VCaP (cell line): ENCODE measurements at regions not wholly inside any gene's neighbourhood (a gene's known extent, or its start where the extent isn't known, plus 50 kb on each side); places are given as distances from the start of the nearest gene placed in this dataset.

ENCODE experiments used
- H3K27ac ChIP-seq: fragments of 450-650 bp; 2 replicates; pipeline ENCODE4 v1.5.1; 2017
- TF ChIP-seq, protein P1 (sequence below): fragments of 450-650 bp; conservative IDR thresholded peaks from 2 replicates; pipeline ENCODE4 v1.5.1; 2017; ENCODE audit warnings: mild to moderate bottlenecking, moderate library complexity

- no peak overlapping the region for H3K27ac ChIP-seq
- TF ChIP-seq, protein P1, sequence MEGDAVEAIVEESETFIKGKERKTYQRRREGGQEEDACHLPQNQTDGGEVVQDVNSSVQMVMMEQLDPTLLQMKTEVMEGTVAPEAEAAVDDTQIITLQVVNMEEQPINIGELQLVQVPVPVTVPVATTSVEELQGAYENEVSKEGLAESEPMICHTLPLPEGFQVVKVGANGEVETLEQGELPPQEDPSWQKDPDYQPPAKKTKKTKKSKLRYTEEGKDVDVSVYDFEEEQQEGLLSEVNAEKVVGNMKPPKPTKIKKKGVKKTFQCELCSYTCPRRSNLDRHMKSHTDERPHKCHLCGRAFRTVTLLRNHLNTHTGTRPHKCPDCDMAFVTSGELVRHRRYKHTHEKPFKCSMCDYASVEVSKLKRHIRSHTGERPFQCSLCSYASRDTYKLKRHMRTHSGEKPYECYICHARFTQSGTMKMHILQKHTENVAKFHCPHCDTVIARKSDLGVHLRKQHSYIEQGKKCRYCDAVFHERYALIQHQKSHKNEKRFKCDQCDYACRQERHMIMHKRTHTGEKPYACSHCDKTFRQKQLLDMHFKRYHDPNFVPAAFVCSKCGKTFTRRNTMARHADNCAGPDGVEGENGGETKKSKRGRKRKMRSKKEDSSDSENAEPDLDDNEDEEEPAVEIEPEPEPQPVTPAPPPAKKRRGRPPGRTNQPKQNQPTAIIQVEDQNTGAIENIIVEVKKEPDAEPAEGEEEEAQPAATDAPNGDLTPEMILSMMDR = no peak
Measured at GRCh38 chr12:118467641-118468305, 91.4 kb downstream of the SUDS3 start.

DNA sequence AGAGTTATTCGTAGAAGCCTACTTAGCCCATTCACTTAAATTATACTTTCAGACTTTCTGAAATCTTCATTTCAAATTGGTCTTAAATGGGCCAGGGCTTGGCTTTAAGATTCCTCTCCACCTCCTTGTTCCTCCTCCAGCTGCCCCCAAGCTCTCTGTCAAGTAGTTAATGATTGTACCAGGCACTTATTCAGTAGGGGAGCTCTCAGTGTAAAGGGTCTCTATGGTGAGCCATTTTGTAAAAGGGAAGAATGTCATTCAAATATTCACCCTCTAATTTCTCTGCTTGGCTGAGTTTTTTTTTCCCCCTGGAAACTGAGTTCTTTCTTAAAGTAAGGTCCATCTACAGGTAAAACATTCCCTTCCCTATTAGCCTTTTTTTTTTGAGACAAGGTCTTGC is 96.6 kb downstream of the SUDS3 start:
- H3K27ac ChIP-seq = no peak overlapping the region
- TF ChIP-seq, protein P1 = no peak

DNA sequence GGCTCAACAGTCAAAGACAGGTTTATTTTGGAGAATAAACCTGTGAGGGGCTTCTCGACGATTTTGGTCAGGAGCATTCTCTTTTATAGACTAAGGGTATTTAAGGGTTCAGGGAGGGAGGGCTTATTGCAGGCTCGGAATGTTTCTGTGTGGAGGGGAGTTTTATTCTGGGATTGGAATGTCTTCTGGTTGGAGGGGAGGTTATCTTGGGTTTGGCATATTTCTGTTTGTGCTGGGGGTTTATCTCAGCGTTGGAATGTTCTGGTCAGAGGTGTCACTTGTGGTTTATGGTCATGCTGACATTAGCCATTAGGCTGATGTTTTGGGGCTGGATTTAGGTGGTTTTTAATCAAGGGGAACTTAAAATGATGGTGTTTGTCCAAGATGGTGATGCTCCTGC is 103.9 kb downstream of the SUDS3 start:
- H3K27ac ChIP-seq = no peak overlapping the region
- TF ChIP-seq, protein P1 = no peak

DNA sequence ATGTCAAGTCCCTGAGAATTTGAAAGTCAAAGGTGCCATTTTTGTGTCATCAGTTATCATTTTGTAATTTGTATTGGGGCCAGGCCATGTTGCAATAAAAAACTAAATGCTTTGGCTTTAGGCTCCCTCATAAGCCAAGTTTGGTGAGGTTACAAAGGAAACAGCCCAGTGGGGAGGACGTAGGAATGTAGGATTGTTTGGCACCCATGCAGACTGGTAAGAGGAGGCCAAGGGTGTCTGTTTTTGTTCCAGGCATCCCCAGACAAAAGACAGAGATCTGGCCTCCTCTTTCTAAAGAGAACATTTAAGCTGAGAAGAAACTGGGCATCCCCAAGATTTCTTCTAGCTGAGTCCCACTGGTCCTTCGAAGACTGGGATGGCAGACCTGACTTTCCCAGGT is 111.7 kb downstream of the SUDS3 start:
- TF ChIP-seq, protein P1 = no peak
- no peak overlapping the region for H3K27ac ChIP-seq

- TF ChIP-seq, protein P1 = no peak
Measured at GRCh38 chr12:118493962-118494361, 117.6 kb downstream of the SUDS3 start.

GRCh38 chr12:118494776-118495175 is 118.4 kb downstream of the SUDS3 start:
- TF ChIP-seq, protein P1 = no peak

More at GRCh38 chr12:118493962-118494361, 117.6 kb downstream of the SUDS3 start:
- no peak overlapping the region; the same call in 1 of the 2 replicates for H3K27ac ChIP-seq

GRCh38 chr12:118495296-118495695 is 118.9 kb downstream of the SUDS3 start:
- TF ChIP-seq, protein P1 = no peak
- no peak overlapping the region for H3K27ac ChIP-seq

More at GRCh38 chr12:118494776-118495175, 118.4 kb downstream of the SUDS3 start:
- no peak overlapping the region for H3K27ac ChIP-seq
